ENCODE measurements at regions not wholly inside any gene's neighbourhood (a gene's known extent, or its start where the extent isn't known, plus 50 kb on each side); places are given as distances from the start of the nearest gene placed in this dataset.

GRCh38 chr17:72534776-72535175 is 414.0 kb downstream of the SOX9 start:
- no peak for DNase-seq
- H3K9me3 ChIP-seq (ENCODE audit: control insufficient read depth, low read length), result peaks cover 9% of the 10 kb centered on the region
- no peak overlapping the region for H3K9ac ChIP-seq (ENCODE audit: extremely low read depth, low read length, poor library complexity, severe bottlenecking)
- peaks cover 11% of the 10 kb centered on the region for H3K9me3 Mint-ChIP-seq
- H3K27me3 ChIP-seq (ENCODE audit: control insufficient read depth, insufficient read depth, low read length, poor library complexity, severe bottlenecking), result peaks cover 19% of the 10 kb centered on the region
- H3K36me3 ChIP-seq (ENCODE audit: control insufficient read depth, insufficient read depth, low read length), result no peaks in the 10 kb centered on the region
- H3K27ac Mint-ChIP-seq, result no peak overlapping the region
- H3K4me1 ChIP-seq (ENCODE audit: control insufficient read depth, insufficient read depth, low read length), result peaks cover 3% of the 10 kb centered on the region
- no peak for TF ChIP-seq CTCF (conservative IDR thresholded peaks at IDR 0.05)
- H3K4me3 ChIP-seq (ENCODE audit: low read length), result no peak overlapping the region
- 94% methylated on average over 3 of the region's 3 CpGs; no CpG with 5 or more reads in 1 of the 2 experiments for WGBS, 2 experiments (ENCODE audit: insufficient coverage in 1 of 2, insufficient read length in 1 of 2)
- H3K36me3 Mint-ChIP-seq (ENCODE audit: low read depth), result peaks cover 3% of the 10 kb centered on the region
- peaks cover 7% of the 10 kb centered on the region for H3K4me1 Mint-ChIP-seq
- H3K27me3 Mint-ChIP-seq (ENCODE audit: insufficient read depth), result peaks cover 25% of the 10 kb centered on the region
- H3K4me3 Mint-ChIP-seq, result no peak overlapping the region
- H3K27ac ChIP-seq (ENCODE audit: low read depth, low read length), result no peak overlapping the region

- no peak for DNase-seq
- Histone ChIP-seq H3K4me3 (ENCODE audit: low read length) (no peak overlapping the region), H3K9me3 (ENCODE audit: control insufficient read depth, low read length) (peaks cover 9% of the 10 kb centered on the region), H3K27me3 (ENCODE audit: control insufficient read depth, insufficient read depth, low read length, poor library complexity, severe bottlenecking) (peaks cover 23% of the 10 kb centered on the region), H3K9ac (ENCODE audit: extremely low read depth, low read length, poor library complexity, severe bottlenecking) (no peak overlapping the region), H3K27ac (ENCODE audit: low read depth, low read length) (no peak overlapping the region), H3K36me3 (ENCODE audit: control insufficient read depth, insufficient read depth, low read length) (no peaks in the 10 kb centered on the region), H3K4me1 (ENCODE audit: control insufficient read depth, insufficient read depth, low read length) (peaks cover 3% of the 10 kb centered on the region)
- Mint-ChIP-seq H3K27me3 (ENCODE audit: insufficient read depth) (peaks cover 26% of the 10 kb centered on the region), H3K4me3 (no peak overlapping the region), H3K27ac (no peak overlapping the region), H3K9me3 (peaks cover 11% of the 10 kb centered on the region), H3K4me1 (peaks cover 11% of the 10 kb centered on the region), H3K36me3 (ENCODE audit: low read depth) (peaks cover 3% of the 10 kb centered on the region)
- WGBS, 2 experiments (ENCODE audit: insufficient coverage in 1 of 2, insufficient read length in 1 of 2), result 87 to 92% methylated on average over 3 to 4 of the region's 4 CpGs
- no peak for TF ChIP-seq CTCF (conservative IDR thresholded peaks at IDR 0.05)
Measured at GRCh38 chr17:72535346-72535745, 414.5 kb downstream of the SOX9 start.

GRCh38 chr17:72535779-72536178 is 415.0 kb downstream of the SOX9 start:
- Mint-ChIP-seq H3K36me3 (ENCODE audit: low read depth) (peaks cover 3% of the 10 kb centered on the region), H3K4me1 (peaks cover 11% of the 10 kb centered on the region), H3K4me3 (no peak overlapping the region), H3K27ac (no peak overlapping the region), H3K9me3 (peaks cover 11% of the 10 kb centered on the region), H3K27me3 (ENCODE audit: insufficient read depth) (peaks cover 26% of the 10 kb centered on the region)
- peaks cover 3% of the 10 kb centered on the region for H3K4me1 ChIP-seq (ENCODE audit: control insufficient read depth, insufficient read depth, low read length)
- no peak overlapping the region for H3K4me3 ChIP-seq (ENCODE audit: low read length)
- H3K36me3 ChIP-seq (ENCODE audit: control insufficient read depth, insufficient read depth, low read length), result no peaks in the 10 kb centered on the region
- TF ChIP-seq CTCF (conservative IDR thresholded peaks at IDR 0.05), result no peak
- H3K27ac ChIP-seq (ENCODE audit: low read depth, low read length), result no peak overlapping the region
- DNase-seq, result no peak
- peaks cover 23% of the 10 kb centered on the region for H3K27me3 ChIP-seq (ENCODE audit: control insufficient read depth, insufficient read depth, low read length, poor library complexity, severe bottlenecking)
- H3K9ac ChIP-seq (ENCODE audit: extremely low read depth, low read length, poor library complexity, severe bottlenecking), result no peak overlapping the region
- WGBS, 2 experiments (ENCODE audit: insufficient coverage in 1 of 2, insufficient read length in 1 of 2), result 87 to 96% methylated on average over 5 of the region's 5 CpGs
- peaks cover 9% of the 10 kb centered on the region for H3K9me3 ChIP-seq (ENCODE audit: control insufficient read depth, low read length)

Data from endodermal cell (in vitro differentiated cells).